HepG2 (cell line): ENCODE measurements at regions not wholly inside any gene's neighbourhood (a gene's known extent, or its start where the extent isn't known, plus 50 kb on each side); places are given as distances from the start of the nearest gene placed in this dataset.

Experiments used
- ATAC-seq: fragments of 200-7000 bp; cut with Tn5 transposase; 3 replicates; pipeline ENCODE4 v1.9.1; 2020; ENCODE audit warnings: mild to moderate bottlenecking, moderate library complexity
- BruUV-seq: library from RNA; stranded (reverse); fragments of 400-500 nt; replicated peaks from 2 replicates; lab custom pipeline; 2021; lab: Mats Ljungman, UMichigan
- CTCF ChIA-PET: fragments of 300-600 bp; formaldehyde crosslinking; extraction: SDS; loops from one replicate; lab custom pipeline; 2021; ENCODE audit warnings: low total read pairs, inconsistent platforms, low intra/inter-chr PET ratio; lab: Yijun Ruan, JAX
- POLR2A ChIA-PET: fragments of 350-600 bp; sonication (Branson Sonifier 250); formaldehyde crosslinking; loops from one replicate; lab custom pipeline; 2020; ENCODE audit warnings: antibody characterized with exemption, inconsistent platforms; lab: Yijun Ruan, JAX
- DNase-seq: peaks from one replicate; pipeline ENCODE4 v3.0.0-alpha.2; 2015; ENCODE audit warnings: low spot score
- FAIRE-seq: peaks from 3 replicates; lab custom pipeline; 2011; peaks lifted over from hg19 to GRCh38; lab: Jason Lieb, UNC
- H2AFZ ChIP-seq: one replicate; pipeline ENCODE4 v1.6.1; 2011; ENCODE audit warnings: low read length, inconsistent platforms
- H3K27ac ChIP-seq: fragments of 300-600 bp; 3 replicates; pipeline ENCODE4 v1.8.0; 2011; ENCODE audit warnings: mixed run types, mild to moderate bottlenecking, mixed read lengths, low read length, inconsistent platforms; ENCODE audit not compliant: insufficient read depth; ENCODE audit errors: extremely low read length
- H3K27me3 ChIP-seq, 2 experiments: fragments of 200-600 bp in 1 of 2; 2 replicates in 1 of 2; 3 replicates in 1 of 2; pipeline versions ENCODE4 v1.6.0 to v1.8.0; 2011; ENCODE audit warnings: low read length in 2 of 2, mild to moderate bottlenecking in 2 of 2, moderate library complexity in 2 of 2, inconsistent platforms in 1 of 2; ENCODE audit not compliant: insufficient read depth in 2 of 2, control insufficient read depth in 1 of 2
- H3K36me3 ChIP-seq, 2 experiments: fragments of 200-600 bp in 1 of 2; replicated peaks in 1 of 2; 2 replicates in 1 of 2; 3 replicates in 1 of 2; pipeline versions ENCODE4 v1.5.1 to v1.8.0; 2011; ENCODE audit warnings: low read length in 2 of 2, inconsistent platforms in 1 of 2; ENCODE audit not compliant: insufficient read depth in 2 of 2, control insufficient read depth in 1 of 2
- H3K4me1 ChIP-seq: 2 replicates; pipeline ENCODE4 v1.5.1; 2012; ENCODE audit warnings: low read length, inconsistent platforms; ENCODE audit not compliant: insufficient read depth
- H3K4me2 ChIP-seq: 2 replicates; pipeline ENCODE4 v1.6.0; 2011; ENCODE audit warnings: low read depth, low read length, inconsistent platforms
- H3K4me3 ChIP-seq, 3 experiments: fragments of 200-600 bp in 1 of 3; sonication (generic), shearing (Covaris generic) in 1 of 3; replicated peaks in 1 of 3; 2 replicates each; pipeline ENCODE4 v1.5.1; 2011 to 2016; ENCODE audit warnings: low read length in 3 of 3, inconsistent platforms in 2 of 3, low read depth in 2 of 3, mild to moderate bottlenecking in 2 of 3, control low read depth in 1 of 3, mixed read lengths in 1 of 3; ENCODE audit not compliant: insufficient read depth in 1 of 3
- H3K79me2 ChIP-seq: one replicate; pipeline ENCODE4 v1.6.1; 2011; ENCODE audit warnings: low read length, inconsistent platforms; ENCODE audit not compliant: insufficient read depth
- H3K9ac ChIP-seq: 2 replicates; pipeline ENCODE4 v1.6.0; 2011; ENCODE audit warnings: mild to moderate bottlenecking, low read depth, low read length, inconsistent platforms; ENCODE audit not compliant: insufficient read depth
- H3K9me3 ChIP-seq: 2 replicates; pipeline ENCODE4 v1.5.1; 2012; ENCODE audit warnings: mild to moderate bottlenecking, low read length
- H4K20me1 ChIP-seq: 2 replicates; pipeline ENCODE4 v1.6.0; 2011; ENCODE audit warnings: inconsistent platforms, mild to moderate bottlenecking, low read length, moderate library complexity; ENCODE audit not compliant: insufficient read depth
- BCLAF1 ChIP-seq: fragments of 450-650 bp; IDR thresholded peaks from 2 replicates; pipeline ENCODE4 v1.6.1; 2017; ENCODE audit warnings: mild to moderate bottlenecking
- CBFB ChIP-seq: sonication (generic); formaldehyde crosslinking; IDR thresholded peaks from 2 replicates; pipeline ENCODE4 v1.4.0; 2020; ENCODE audit warnings: missing genetic modification reagents
- GATAD2A ChIP-seq: IDR thresholded peaks from 2 replicates; pipeline ENCODE4 v1.6.1; 2016
- KLF15 ChIP-seq: sonication (generic); formaldehyde crosslinking; IDR thresholded peaks from 2 replicates; pipeline ENCODE4 v1.8.1; 2023; ENCODE audit warnings: borderline replicate concordance, mild to moderate bottlenecking, inconsistent platforms, missing genetic modification reagents, mixed read lengths
- MED13 ChIP-seq: sonication (generic); formaldehyde crosslinking; IDR thresholded peaks from 2 replicates; pipeline ENCODE4 v1.5.0; 2020; ENCODE audit warnings: missing genetic modification reagents
- MTF2 ChIP-seq: sonication (generic); formaldehyde crosslinking; IDR thresholded peaks from 2 replicates; pipeline ENCODE4 v1.5.0; 2020; ENCODE audit warnings: missing genetic modification reagents, borderline replicate concordance
- NR3C1 ChIP-seq: sonication (generic); formaldehyde crosslinking; IDR thresholded peaks from 2 replicates; pipeline ENCODE4 v1.4.0; 2020; ENCODE audit warnings: missing genetic modification reagents
- PAF1 ChIP-seq: IDR thresholded peaks from 2 replicates; pipeline ENCODE4 v1.6.1; 2016; ENCODE audit warnings: missing genetic modification reagents, missing compliant biosample characterization
- SIN3A ChIP-seq: IDR thresholded peaks from 2 replicates; pipeline ENCODE4 v1.6.1; 2011; ENCODE audit warnings: low read depth, mild to moderate bottlenecking, control low read depth, low read length, borderline replicate concordance
- TCF12 ChIP-seq, 2 experiments: fragments of 450-650 bp in 1 of 2; sonication (generic) in 1 of 2; formaldehyde crosslinking in 1 of 2; IDR thresholded peaks; 2 replicates each; pipeline versions ENCODE4 v1.6.1 to v1.8.0; 2017 to 2022; ENCODE audit warnings: antibody characterized with exemption in 1 of 2, mild to moderate bottlenecking in 1 of 2, missing genetic modification reagents in 1 of 2, moderate library complexity in 1 of 2
- TOPORS ChIP-seq: sonication (generic); formaldehyde crosslinking; IDR thresholded peaks from 2 replicates; pipeline ENCODE4 v1.8.0; 2023; ENCODE audit warnings: mild to moderate bottlenecking, missing genetic modification reagents
- U2AF2 ChIP-seq: fragments of 200-400 bp; formaldehyde crosslinking; IDR thresholded peaks from 2 replicates; pipeline ENCODE4 v1.6.1; 2017; ENCODE audit warnings: low read depth, mild to moderate bottlenecking, low read length
- ZFP62 ChIP-seq: sonication (generic); formaldehyde crosslinking; IDR thresholded peaks from 2 replicates; pipeline ENCODE4 v1.4.0; 2020; ENCODE audit warnings: missing genetic modification reagents
- ZKSCAN8 ChIP-seq: IDR thresholded peaks from 2 replicates; pipeline ENCODE4 v1.6.1; 2016; ENCODE audit warnings: borderline replicate concordance, missing genetic modification reagents, missing compliant biosample characterization
- ZNF564 ChIP-seq: sonication (generic); formaldehyde crosslinking; IDR thresholded peaks from 2 replicates; pipeline ENCODE4 v1.8.1; 2023; ENCODE audit warnings: mild to moderate bottlenecking, missing genetic modification reagents
- ZNF619 ChIP-seq: sonication (generic); formaldehyde crosslinking; IDR thresholded peaks from 2 replicates; pipeline ENCODE4 v1.4.0; 2020; ENCODE audit warnings: mild to moderate bottlenecking, missing genetic modification reagents
- ZNF639 ChIP-seq: conservative IDR thresholded peaks from 2 replicates; pipeline ENCODE4 v1.6.1; 2018; ENCODE audit warnings: missing genetic modification reagents
- ZSCAN9 ChIP-seq: IDR thresholded peaks from 2 replicates; pipeline ENCODE4 v1.6.1; 2016; ENCODE audit warnings: borderline replicate concordance
- WGBS: methylation state at CpG from one replicate; pipeline ENCODE4 v1.1.6; 2017; ENCODE audit warnings: low lambda C conversion rate; 5-methylcytosine and 5-hydroxymethylcytosine counted together
- in situ Hi-C: cut with HindIII; loops from 2 replicates; pipeline ENCODE4 v1.10.0; 2017; ENCODE audit warnings: low pct_unique_long_range_greater_than_20kb; ENCODE audit not compliant: extremely low pct_ligation_motif_present
- intact Hi-C: fragments of 100-400 bp; cut with micrococcal nuclease; formaldehyde crosslinking; loops from one replicate; pipeline ENCODE4 v1.10.0; 2022; ENCODE audit not compliant: unreplicated experiment

GRCh38 chr2:82230406-82230805 is 1925.9 kb upstream of the LRRTM1 start:
- H3K36me3 ChIP-seq: no peaks in the 10 kb centered on the region
- intact Hi-C loops: no loop called here
- no peaks in the 10 kb centered on the region for H3K79me2 ChIP-seq
- H3K4me1 ChIP-seq: no peaks in the 10 kb centered on the region
- TF ChIP-seq ZNF639 (CRISPR knock-in tag): no peak
- TF ChIP-seq ZNF564 (CRISPR knock-in tag): no peak
- no peak for TF ChIP-seq CBFB (CRISPR knock-in tag)
- TF ChIP-seq, all 625 proteins: peak for 0
- ChIA-PET CTCF (no interaction called here), POLR2A (no interaction called here)
- BruUV-seq: no TSS peak
- ATAC-seq (no peak), FAIRE-seq (no peak), DNase-seq (no peak)
- H3K27me3 ChIP-seq: no peaks in the 10 kb centered on the region
- no peak overlapping the region for H3K4me2 ChIP-seq
- no peak overlapping the region for H3K4me3 ChIP-seq
- H4K20me1 ChIP-seq: no peaks in the 10 kb centered on the region
- no peak overlapping the region for H3K27ac ChIP-seq
- H2AFZ ChIP-seq: no peak overlapping the region
- H3K9ac ChIP-seq: no peak overlapping the region
- in situ Hi-C loops: no loop called here
- WGBS: 0% methylated on average over 1 of the region's 1 CpG
- H3K9me3 ChIP-seq: peaks cover 44% of the 10 kb centered on the region

- POLR2A ChIA-PET: no interaction called here
- Histone ChIP-seq H3K4me1 (no peaks in the 10 kb centered on the region), H3K36me3 (no peaks in the 10 kb centered on the region), H3K79me2 (no peaks in the 10 kb centered on the region), H2AFZ (no peak overlapping the region), H3K27ac (no peak overlapping the region), H3K9ac (no peak overlapping the region), H3K4me2 (no peak overlapping the region), H3K27me3 (no peaks in the 10 kb centered on the region), H4K20me1 (no peaks in the 10 kb centered on the region), H3K9me3 (peaks cover 63% of the 10 kb centered on the region), H3K4me3 (no peak overlapping the region)
- DNase-seq: no peak
- ATAC-seq: no peak
- no TSS peak for BruUV-seq
- 3% methylated on average over 2 of the region's 2 CpGs for WGBS
- FAIRE-seq: no peak
- CTCF ChIA-PET: no interaction called here
- intact Hi-C loops (no loop called here), in situ Hi-C loops (no loop called here)
- TF ChIP-seq ZKSCAN8 (CRISPR knock-in tag) (no peak), TCF12 (IDR thresholded peaks at IDR 0.05) (no peak), TCF12 (CRISPR knock-in tag; IDR thresholded peaks at IDR 0.05) (no peak), PAF1 (CRISPR knock-in tag) (no peak), SIN3A (no peak), MED13 (no peak), KLF15 (CRISPR knock-in tag) (no peak), ZFP62 (CRISPR knock-in tag) (no peak), GATAD2A (CRISPR knock-in tag) (no peak), U2AF2 (no peak), MTF2 (CRISPR knock-in tag) (no peak), BCLAF1 (no peak), TOPORS (CRISPR knock-in tag) (no peak), NR3C1 (CRISPR knock-in tag) (no peak), ZSCAN9 (no peak), ZNF619 (CRISPR knock-in tag) (no peak)
Observed at GRCh38 chr2:82226441-82226840, 1921.9 kb upstream of the LRRTM1 start.
